A549 (cell line): ENCODE measurements at regions not wholly inside any gene's neighbourhood (a gene's known extent, or its start where the extent isn't known, plus 50 kb on each side); places are given as distances from the start of the nearest gene placed in this dataset.

Experiments
- ATAC-seq, 2 experiments: fragments of 200-7000 bp in 1 of 2; fragments of >200 bp in 1 of 2; cut with Nextera tagmentation in 1 of 2; cut with Tn5 transposase in 1 of 2; 3 replicates each; pipeline versions ENCODE4 v1.8.0 to v1.9.1; 2018 to 2020; ENCODE audit warnings: mild to moderate bottlenecking in 1 of 2, moderate library complexity in 1 of 2
- CTCF ChIA-PET: fragments of 300-600 bp; sonication (Branson Sonifier 250); formaldehyde crosslinking; extraction: SDS; loops from one replicate; lab custom pipeline; 2021; ENCODE audit warnings: antibody characterized with exemption, inconsistent platforms; lab: Yijun Ruan, JAX
- POLR2A ChIA-PET: fragments of 350-600 bp; formaldehyde crosslinking; extraction: SDS; loops from one replicate; lab custom pipeline; 2021; ENCODE audit warnings: antibody characterized with exemption, inconsistent platforms; lab: Yijun Ruan, JAX
- DNase-seq, 2 experiments: peaks; one replicate each; pipeline versions ENCODE4 v3.0.0 to v3.0.0-alpha.2; 2011 to 2016; ENCODE audit warnings: low read depth in 1 of 2, low spot score in 1 of 2
- FAIRE-seq: peaks from 2 replicates; lab custom pipeline; 2011; peaks lifted over from hg19 to GRCh38; lab: Jason Lieb, UNC
- H3K27ac ChIP-seq, 2 experiments: fragments of >200 bp; sonication (Bioruptor Twin); formaldehyde crosslinking; 3 replicates each; pipeline ENCODE4 v1.5.1; 2016 to 2017
- H3K4me1 ChIP-seq: fragments of >200 bp; sonication (Bioruptor Twin); formaldehyde crosslinking; 3 replicates; pipeline ENCODE4 v1.6.1; 2016
- H3K4me2 ChIP-seq: fragments of >200 bp; sonication (Bioruptor Twin); formaldehyde crosslinking; 3 replicates; pipeline ENCODE4 v1.6.1; 2016
- H3K4me3 ChIP-seq: fragments of >200 bp; sonication (Bioruptor Twin); formaldehyde crosslinking; 3 replicates; pipeline ENCODE4 v1.5.1; 2016
- H3K9me3 ChIP-seq: fragments of >200 bp; sonication (Bioruptor Twin); formaldehyde crosslinking; 3 replicates; pipeline ENCODE4 v1.6.1; 2016
- BHLHE40 ChIP-seq: IDR thresholded peaks from 2 replicates; pipeline ENCODE4 v1.6.1; 2012; ENCODE audit warnings: low read depth, low read length, inconsistent platforms
- CBX2 ChIP-seq: fragments of 200-600 bp; sonication (generic); IDR thresholded peaks from 2 replicates; pipeline ENCODE4 v1.6.1; 2016; ENCODE audit warnings: low read depth, mild to moderate bottlenecking, borderline replicate concordance
- CHD2 ChIP-seq: fragments of 150-350 bp; IDR thresholded peaks from 2 replicates; pipeline ENCODE4 v1.6.1; 2014; ENCODE audit warnings: low read length; ENCODE audit not compliant: partially characterized antibody
- CHD4 ChIP-seq: fragments of 200-600 bp; sonication (generic); IDR thresholded peaks from 2 replicates; pipeline ENCODE4 v1.6.1; 2016; ENCODE audit warnings: antibody characterized with exemption, mild to moderate bottlenecking, borderline replicate concordance
- E2F6 ChIP-seq: IDR thresholded peaks from 2 replicates; pipeline ENCODE4 v1.6.1; 2012; ENCODE audit warnings: low read depth, borderline replicate concordance
- ELK1 ChIP-seq: fragments of 150-350 bp; IDR thresholded peaks from 2 replicates; pipeline ENCODE4 v1.6.1; 2014; ENCODE audit warnings: low read depth, mild to moderate bottlenecking, low read length
- ESRRA ChIP-seq: fragments of 150-350 bp; IDR thresholded peaks from 2 replicates; pipeline ENCODE4 v1.6.1; 2014; ENCODE audit warnings: mild to moderate bottlenecking, low read length, borderline replicate concordance
- HES2 ChIP-seq: fragments of >200 bp; sonication (Bioruptor Twin); formaldehyde crosslinking; IDR thresholded peaks from 2 replicates; pipeline ENCODE4 v1.6.1; 2016
- HEYL ChIP-seq: fragments of 250-450 bp; sonication (Bioruptor Pico); IDR thresholded peaks from 2 replicates; pipeline ENCODE4 v1.8.0; 2021; ENCODE audit warnings: mild to moderate bottlenecking, moderate library complexity
- KDM1A ChIP-seq: fragments of 200-600 bp; sonication (generic); IDR thresholded peaks from 2 replicates; pipeline ENCODE4 v1.6.1; 2016; ENCODE audit warnings: low read depth, mild to moderate bottlenecking
- MAZ ChIP-seq: fragments of 150-350 bp; IDR thresholded peaks from 2 replicates; pipeline ENCODE4 v1.6.1; 2014; ENCODE audit warnings: antibody characterized with exemption, low read depth, low read length, borderline replicate concordance
- NPAS2 ChIP-seq: fragments of 250-450 bp; sonication (Bioruptor Pico); IDR thresholded peaks from 2 replicates; pipeline ENCODE4 v1.8.0; 2022; ENCODE audit warnings: mild to moderate bottlenecking, moderate library complexity, borderline replicate concordance
- NR3C1 ChIP-seq: fragments of >200 bp; sonication (Bioruptor Twin); formaldehyde crosslinking; IDR thresholded peaks from 3 replicates; pipeline ENCODE4 v1.6.1; 2017
- PBX3 ChIP-seq: IDR thresholded peaks from 2 replicates; pipeline ENCODE4 v1.6.1; 2012
- PHF8 ChIP-seq: fragments of 200-600 bp; sonication (generic); IDR thresholded peaks from 2 replicates; pipeline ENCODE4 v1.6.1; 2016; ENCODE audit warnings: low read depth, mild to moderate bottlenecking, antibody characterized with exemption, moderate library complexity, borderline replicate concordance
- POLR2A ChIP-seq: IDR thresholded peaks from 2 replicates; pipeline ENCODE4 v1.6.1; 2012; ENCODE audit warnings: mild to moderate bottlenecking, low read length
- RCOR1 ChIP-seq: fragments of 150-350 bp; IDR thresholded peaks from 2 replicates; pipeline ENCODE4 v1.6.1; 2014; ENCODE audit warnings: antibody characterized with exemption, low read length, low read depth
- RNF2 ChIP-seq: fragments of 200-600 bp; sonication (generic); IDR thresholded peaks from 2 replicates; pipeline ENCODE4 v1.6.1; 2016; ENCODE audit warnings: low read depth, mild to moderate bottlenecking, antibody characterized with exemption, moderate library complexity, borderline replicate concordance
- SREBF2 ChIP-seq: fragments of 450-650 bp; IDR thresholded peaks from 2 replicates; pipeline ENCODE4 v1.6.1; 2014; ENCODE audit warnings: mild to moderate bottlenecking, moderate library complexity
- TFCP2L1 ChIP-seq: fragments of 250-450 bp; sonication (Bioruptor Pico); IDR thresholded peaks from 2 replicates; pipeline ENCODE4 v1.5.0; 2021; ENCODE audit warnings: mild to moderate bottlenecking
- TP53 ChIP-seq: fragments of 250-450 bp; sonication (Bioruptor Pico); IDR thresholded peaks from 2 replicates; pipeline ENCODE4 v1.5.0; 2021; ENCODE audit warnings: mild to moderate bottlenecking, moderate library complexity
- ZFP36 ChIP-seq: fragments of 450-650 bp; IDR thresholded peaks from 2 replicates; pipeline ENCODE4 v1.6.1; 2014; ENCODE audit warnings: borderline replicate concordance; ENCODE audit not compliant: partially characterized antibody
- ZSCAN20 ChIP-seq: fragments of 250-450 bp; sonication (Bioruptor Pico); IDR thresholded peaks from 2 replicates; pipeline ENCODE4 v1.8.0; 2022; ENCODE audit warnings: mild to moderate bottlenecking, moderate library complexity
- WGBS: methylation state at CpG from one replicate; pipeline ENCODE4 v1.1.6; 2017; ENCODE audit errors: missing lambda C conversion rate; 5-methylcytosine and 5-hydroxymethylcytosine counted together
- TF ChIP-seq, protein P1 (sequence below): fragments of 250-450 bp; sonication (Bioruptor Pico); IDR thresholded peaks from 2 replicates; pipeline ENCODE4 v1.5.0; 2021; ENCODE audit warnings: mild to moderate bottlenecking, moderate library complexity, borderline replicate concordance
- TF ChIP-seq, protein P2 (sequence below): fragments of 450-650 bp; IDR thresholded peaks from 2 replicates; pipeline ENCODE4 v1.6.1; 2014; ENCODE audit warnings: antibody characterized with exemption
- TF ChIP-seq, protein P3 (sequence below): fragments of 250-450 bp; sonication (Bioruptor Pico); IDR thresholded peaks from 2 replicates; pipeline ENCODE4 v1.5.0; 2020; ENCODE audit warnings: low read depth, mild to moderate bottlenecking, moderate library complexity

GRCh38 chr18:33854086-33854826 is 276.2 kb downstream of the ASXL3 start:
- FAIRE-seq, result no peak
- H3K27ac ChIP-seq, result no peak overlapping the region
- H3K9me3 ChIP-seq, result no peaks in the 10 kb centered on the region

DNA sequence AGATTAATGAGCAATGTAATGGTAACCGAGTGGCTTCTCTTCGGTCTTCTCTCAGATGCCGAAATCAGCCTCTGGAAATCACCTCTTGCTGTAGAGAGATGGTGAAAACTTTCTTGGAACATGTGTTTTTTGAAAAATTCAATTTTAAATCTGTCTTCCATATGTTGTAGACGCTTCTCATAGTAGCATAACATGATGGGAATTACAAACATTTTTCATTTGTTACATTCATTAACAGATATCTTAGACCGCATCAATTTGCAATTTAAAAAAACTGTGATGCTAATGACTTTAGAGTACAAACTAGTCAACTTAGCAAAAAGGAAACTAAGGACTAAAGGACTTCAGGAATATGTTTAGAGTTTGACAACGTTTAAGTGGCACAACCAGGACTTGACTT is 275.2 kb downstream of the ASXL3 start:
- CTCF ChIA-PET, result no interaction called here
- FAIRE-seq, result no peak

More at GRCh38 chr18:33854086-33854826, 276.2 kb downstream of the ASXL3 start:
- TF ChIP-seq E2F6, result no peak
- no peak for TF ChIP-seq SREBF2
- TF ChIP-seq MAZ, result no peak
- no peak for TF ChIP-seq HES2
- TF ChIP-seq NPAS2 (CRISPR knock-in tag), result no peak
- TF ChIP-seq PHF8, result no peak
- TF ChIP-seq HEYL (CRISPR knock-in tag), result no peak
- no peak for TF ChIP-seq CBX2
- no peak for TF ChIP-seq TFCP2L1
- TF ChIP-seq BHLHE40, result no peak
- TF ChIP-seq CHD2, result no peak
- TF ChIP-seq RCOR1, result no peak
- TF ChIP-seq TP53 (CRISPR knock-in tag), result no peak
- TF ChIP-seq, protein P1, sequence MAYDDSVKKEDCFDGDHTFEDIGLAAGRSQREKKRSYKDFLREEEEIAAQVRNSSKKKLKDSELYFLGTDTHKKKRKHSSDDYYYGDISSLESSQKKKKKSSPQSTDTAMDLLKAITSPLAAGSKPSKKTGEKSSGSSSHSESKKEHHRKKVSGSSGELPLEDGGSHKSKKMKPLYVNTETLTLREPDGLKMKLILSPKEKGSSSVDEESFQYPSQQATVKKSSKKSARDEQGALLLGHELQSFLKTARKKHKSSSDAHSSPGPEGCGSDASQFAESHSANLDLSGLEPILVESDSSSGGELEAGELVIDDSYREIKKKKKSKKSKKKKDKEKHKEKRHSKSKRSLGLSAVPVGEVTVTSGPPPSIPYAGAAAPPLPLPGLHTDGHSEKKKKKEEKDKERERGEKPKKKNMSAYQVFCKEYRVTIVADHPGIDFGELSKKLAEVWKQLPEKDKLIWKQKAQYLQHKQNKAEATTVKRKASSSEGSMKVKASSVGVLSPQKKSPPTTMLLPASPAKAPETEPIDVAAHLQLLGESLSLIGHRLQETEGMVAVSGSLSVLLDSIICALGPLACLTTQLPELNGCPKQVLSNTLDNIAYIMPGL (CRISPR knock-in tag), result no peak
- TF ChIP-seq PBX3, result no peak
- TF ChIP-seq POLR2A, result no peak
- TF ChIP-seq, protein P2, sequence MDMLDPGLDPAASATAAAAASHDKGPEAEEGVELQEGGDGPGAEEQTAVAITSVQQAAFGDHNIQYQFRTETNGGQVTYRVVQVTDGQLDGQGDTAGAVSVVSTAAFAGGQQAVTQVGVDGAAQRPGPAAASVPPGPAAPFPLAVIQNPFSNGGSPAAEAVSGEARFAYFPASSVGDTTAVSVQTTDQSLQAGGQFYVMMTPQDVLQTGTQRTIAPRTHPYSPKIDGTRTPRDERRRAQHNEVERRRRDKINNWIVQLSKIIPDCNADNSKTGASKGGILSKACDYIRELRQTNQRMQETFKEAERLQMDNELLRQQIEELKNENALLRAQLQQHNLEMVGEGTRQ, result no peak
- no peaks in the 10 kb centered on the region for H3K4me1 ChIP-seq
- H3K4me3 ChIP-seq, result no peak overlapping the region
- CTCF ChIA-PET, result interaction anchor here (1.5 kb wide), 1 partner anchor 15 kb away, joined by 3 read pairs; no protein-coding TSS in a partner anchor
- no peak for ATAC-seq
- no peak overlapping the region for H3K4me2 ChIP-seq
- DNase-seq, result no peak
- 35% methylated on average over 4 of the region's 4 CpGs for WGBS
- POLR2A ChIA-PET, result no interaction called here

More for the DNA sequence above, 275.2 kb downstream of the ASXL3 start:
- Histone ChIP-seq H3K4me2 (no peak overlapping the region), H3K9me3 (no peaks in the 10 kb centered on the region), H3K27ac (no peak overlapping the region), H3K4me3 (no peak overlapping the region), H3K4me1 (no peaks in the 10 kb centered on the region)
- 10% methylated on average over 6 of the region's 6 CpGs for WGBS
- POLR2A ChIA-PET, result no interaction called here
- TF ChIP-seq SREBF2, result no peak
- no peak for TF ChIP-seq ZSCAN20 (CRISPR knock-in tag)
- TF ChIP-seq ESRRA, result no peak
- no peak for TF ChIP-seq CHD4
- no peak for TF ChIP-seq ZFP36
- TF ChIP-seq, protein P3, sequence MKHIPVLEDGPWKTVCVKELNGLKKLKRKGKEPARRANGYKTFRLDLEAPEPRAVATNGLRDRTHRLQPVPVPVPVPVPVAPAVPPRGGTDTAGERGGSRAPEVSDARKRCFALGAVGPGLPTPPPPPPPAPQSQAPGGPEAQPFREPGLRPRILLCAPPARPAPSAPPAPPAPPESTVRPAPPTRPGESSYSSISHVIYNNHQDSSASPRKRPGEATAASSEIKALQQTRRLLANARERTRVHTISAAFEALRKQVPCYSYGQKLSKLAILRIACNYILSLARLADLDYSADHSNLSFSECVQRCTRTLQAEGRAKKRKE (CRISPR knock-in tag), result no peak
- TF ChIP-seq BHLHE40, result no peak
- TF ChIP-seq PBX3, result no peak
- TF ChIP-seq E2F6, result no peak
- no peak for TF ChIP-seq RNF2
- no peak for TF ChIP-seq NR3C1
- TF ChIP-seq HEYL (CRISPR knock-in tag), result no peak
- TF ChIP-seq KDM1A, result no peak
- no peak for TF ChIP-seq ELK1
- ATAC-seq (no peak), DNase-seq (no peak)
